ENCODE measurements at regions not wholly inside any gene's neighbourhood (a gene's known extent, or its start where the extent isn't known, plus 50 kb on each side); places are given as distances from the start of the nearest gene placed in this dataset.

- TF ChIP-seq CTCF (IDR thresholded peaks at IDR 0.05) (no peak), POLR2AphosphoS5 (IDR thresholded peaks at IDR 0.05; ENCODE audit: insufficient read depth in 1 of 2, low read depth in 1 of 2) (no peak), POLR2A (IDR thresholded peaks at IDR 0.05) (no peak)
- intact Hi-C loops (cut with DNase I), result no loop called here
- H3K27ac ChIP-seq, result no peak overlapping the region
Observed at GRCh38 chr3:117346901-117347300, 637.3 kb downstream of the TUSC7 start.

GRCh38 chr3:117348884-117349283, 639.3 kb downstream of the TUSC7 start:
- Histone ChIP-seq H3K36me3 (no peaks in the 10 kb centered on the region), H3K4me1 (no peaks in the 10 kb centered on the region), H3K27ac (no peak overlapping the region), H3K9me3 (no peaks in the 10 kb centered on the region), H3K27me3 (no peaks in the 10 kb centered on the region), H3K4me3 (no peak overlapping the region)
- intact Hi-C loops (cut with DNase I), result no loop called here
- TF ChIP-seq CTCF (IDR thresholded peaks at IDR 0.05) (no peak), POLR2A (IDR thresholded peaks at IDR 0.05) (no peak), POLR2AphosphoS5 (IDR thresholded peaks at IDR 0.05; ENCODE audit: insufficient read depth in 1 of 2, low read depth in 1 of 2) (no peak)
- no peak for DNase-seq (ENCODE audit: extremely low spot score in 2 of 2)

More at GRCh38 chr3:117346901-117347300, 637.3 kb downstream of the TUSC7 start:
- Histone ChIP-seq H3K4me1 (no peaks in the 10 kb centered on the region), H3K36me3 (no peaks in the 10 kb centered on the region), H3K4me3 (no peak overlapping the region), H3K27me3 (no peaks in the 10 kb centered on the region), H3K9me3 (no peaks in the 10 kb centered on the region)
- no peak for DNase-seq (ENCODE audit: extremely low spot score in 2 of 2)

DNA sequence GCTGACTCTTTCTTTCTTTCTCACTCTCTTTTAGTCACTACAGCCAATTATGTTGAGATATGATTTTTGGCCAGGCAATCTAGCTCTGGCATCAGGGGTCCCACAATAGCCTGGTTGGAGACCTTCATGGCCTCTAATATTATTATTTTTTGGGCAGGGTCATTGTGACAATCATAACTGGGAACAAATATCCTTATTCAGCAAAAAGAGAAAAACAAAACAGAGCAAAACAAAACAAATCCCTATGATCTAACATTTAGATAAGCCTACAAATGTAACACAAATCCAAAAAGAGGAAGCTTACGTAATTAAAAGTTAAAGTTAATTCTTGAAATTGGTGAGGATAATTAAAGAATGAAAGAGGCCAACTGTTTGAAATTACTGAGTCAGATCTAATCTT, 640.0 kb downstream of the TUSC7 start:
- no peak overlapping the region for H3K27ac ChIP-seq
- no peaks in the 10 kb centered on the region for H3K4me1 ChIP-seq
- H3K27me3 ChIP-seq, result no peaks in the 10 kb centered on the region
- intact Hi-C loops (cut with DNase I), result no loop called here
- H3K9me3 ChIP-seq, result no peaks in the 10 kb centered on the region
- no peak for TF ChIP-seq POLR2AphosphoS5 (IDR thresholded peaks at IDR 0.05; ENCODE audit: insufficient read depth in 1 of 2, low read depth in 1 of 2)
- no peak for TF ChIP-seq CTCF (IDR thresholded peaks at IDR 0.05)
- TF ChIP-seq POLR2A (IDR thresholded peaks at IDR 0.05), result no peak
- H3K4me3 ChIP-seq, result no peak overlapping the region
- DNase-seq (ENCODE audit: extremely low spot score in 2 of 2), result no peak
- no peaks in the 10 kb centered on the region for H3K36me3 ChIP-seq

DNA sequence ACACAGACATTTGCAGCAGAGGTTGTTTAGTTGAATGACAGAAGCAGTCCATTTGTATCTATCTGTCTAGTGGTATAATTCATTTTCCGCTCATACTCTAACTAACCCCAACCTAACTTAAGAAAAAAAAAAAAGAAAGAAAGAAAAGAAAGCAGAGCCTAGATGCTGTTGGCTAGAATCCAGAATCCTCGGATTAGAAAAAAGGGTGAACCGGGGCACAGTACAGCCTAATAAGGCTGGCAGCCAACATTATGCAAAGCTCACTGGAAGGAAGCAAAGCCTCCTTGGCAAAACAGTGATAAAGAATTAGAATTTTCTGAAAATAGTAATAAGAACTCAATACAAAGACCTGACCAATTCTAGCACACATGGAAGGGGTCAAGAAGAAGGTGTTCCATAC, 640.8 kb downstream of the TUSC7 start:
- Histone ChIP-seq H3K4me3 (no peak overlapping the region), H3K36me3 (no peaks in the 10 kb centered on the region), H3K9me3 (no peaks in the 10 kb centered on the region), H3K4me1 (no peaks in the 10 kb centered on the region), H3K27ac (no peak overlapping the region), H3K27me3 (no peaks in the 10 kb centered on the region)
- no peak for DNase-seq (ENCODE audit: extremely low spot score in 2 of 2)
- TF ChIP-seq CTCF (IDR thresholded peaks at IDR 0.05), result no peak
- TF ChIP-seq POLR2AphosphoS5 (IDR thresholded peaks at IDR 0.05; ENCODE audit: insufficient read depth in 1 of 2, low read depth in 1 of 2), result no peak
- intact Hi-C loops (cut with DNase I), result no loop called here

DNA sequence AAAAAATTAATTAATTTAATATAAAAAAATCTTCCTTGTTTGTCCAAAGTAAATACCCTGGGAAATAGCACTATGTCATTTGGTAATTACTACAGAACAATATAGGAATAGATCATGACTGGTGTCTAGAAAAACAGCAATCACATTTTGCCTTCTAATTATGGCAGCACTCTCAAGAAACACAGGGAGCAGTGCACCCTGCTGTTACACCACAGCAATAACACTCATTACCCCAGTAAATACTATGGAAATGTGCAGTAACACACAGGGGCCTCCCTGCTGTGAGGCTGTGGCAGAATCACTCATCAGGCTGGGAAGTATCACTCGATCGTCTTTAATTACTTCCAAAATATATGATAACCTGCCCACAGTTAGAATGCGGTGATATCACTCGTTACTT, 646.0 kb downstream of the TUSC7 start:
- H3K36me3 ChIP-seq, result no peaks in the 10 kb centered on the region
- no peaks in the 10 kb centered on the region for H3K9me3 ChIP-seq
- TF ChIP-seq CTCF (IDR thresholded peaks at IDR 0.05), result no peak
- TF ChIP-seq POLR2A (IDR thresholded peaks at IDR 0.05), result no peak
- TF ChIP-seq POLR2AphosphoS5 (IDR thresholded peaks at IDR 0.05; ENCODE audit: insufficient read depth in 1 of 2, low read depth in 1 of 2), result no peak
- no peak overlapping the region for H3K4me3 ChIP-seq
- H3K4me1 ChIP-seq, result no peaks in the 10 kb centered on the region
- no peaks in the 10 kb centered on the region for H3K27me3 ChIP-seq
- no peak overlapping the region for H3K27ac ChIP-seq
- intact Hi-C loops (cut with DNase I), result no loop called here
- DNase-seq (ENCODE audit: extremely low spot score in 2 of 2), result no peak
